Ishikawa (cell line): ENCODE measurements at regions not wholly inside any gene's neighbourhood (a gene's known extent, or its start where the extent isn't known, plus 50 kb on each side); places are given as distances from the start of the nearest gene placed in this dataset.

Experiments used
- CEBPB ChIP-seq: IDR thresholded peaks from 2 replicates; pipeline ENCODE4 v1.6.1; 2012
- CREB1 ChIP-seq: IDR thresholded peaks from 2 replicates; pipeline ENCODE4 v1.6.1; 2012; ENCODE audit warnings: low read depth
- EGR1 ChIP-seq: IDR thresholded peaks from 2 replicates; pipeline ENCODE4 v1.6.1; 2012
- EP300 ChIP-seq: IDR thresholded peaks from 2 replicates; pipeline ENCODE4 v1.6.1; 2012; ENCODE audit warnings: borderline replicate concordance
- FOXM1 ChIP-seq: IDR thresholded peaks from 2 replicates; pipeline ENCODE4 v1.6.1; 2012; ENCODE audit warnings: low read depth, borderline replicate concordance
- NFIC ChIP-seq: IDR thresholded peaks from 2 replicates; pipeline ENCODE4 v1.6.1; 2012
- RAD21 ChIP-seq: IDR thresholded peaks from 2 replicates; pipeline ENCODE4 v1.6.1; 2012; ENCODE audit warnings: low read depth
- REST ChIP-seq: IDR thresholded peaks from 2 replicates; pipeline ENCODE4 v1.6.1; 2012; ENCODE audit warnings: low read depth, mild to moderate bottlenecking
- TAF1 ChIP-seq: IDR thresholded peaks from 2 replicates; pipeline ENCODE4 v1.6.1; 2012; ENCODE audit warnings: low read depth, mild to moderate bottlenecking
- TCF12 ChIP-seq: IDR thresholded peaks from 2 replicates; pipeline ENCODE4 v1.6.1; 2012; ENCODE audit warnings: low read depth
- TEAD4 ChIP-seq: IDR thresholded peaks from 2 replicates; pipeline ENCODE4 v1.6.1; 2012
- YY1 ChIP-seq: IDR thresholded peaks from 2 replicates; pipeline ENCODE4 v1.6.1; 2012; ENCODE audit warnings: low read depth
- ZBTB7A ChIP-seq: IDR thresholded peaks from 2 replicates; pipeline ENCODE4 v1.6.1; 2012; ENCODE audit warnings: low read depth
- TF ChIP-seq, protein P1 (sequence below): IDR thresholded peaks from 2 replicates; pipeline ENCODE4 v1.6.1; 2012
- TF ChIP-seq, protein P2 (sequence below): IDR thresholded peaks from 2 replicates; pipeline ENCODE4 v1.6.1; 2012

GRCh38 chr20:58107533-58107932, 120.9 kb downstream of the ANKRD60 start:
- TF ChIP-seq, protein P1, sequence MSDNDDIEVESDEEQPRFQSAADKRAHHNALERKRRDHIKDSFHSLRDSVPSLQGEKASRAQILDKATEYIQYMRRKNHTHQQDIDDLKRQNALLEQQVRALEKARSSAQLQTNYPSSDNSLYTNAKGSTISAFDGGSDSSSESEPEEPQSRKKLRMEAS, result no peak
- TF ChIP-seq TEAD4, result no peak
- no peak for TF ChIP-seq CEBPB
- no peak for TF ChIP-seq YY1
- no peak for TF ChIP-seq FOXM1

DNA sequence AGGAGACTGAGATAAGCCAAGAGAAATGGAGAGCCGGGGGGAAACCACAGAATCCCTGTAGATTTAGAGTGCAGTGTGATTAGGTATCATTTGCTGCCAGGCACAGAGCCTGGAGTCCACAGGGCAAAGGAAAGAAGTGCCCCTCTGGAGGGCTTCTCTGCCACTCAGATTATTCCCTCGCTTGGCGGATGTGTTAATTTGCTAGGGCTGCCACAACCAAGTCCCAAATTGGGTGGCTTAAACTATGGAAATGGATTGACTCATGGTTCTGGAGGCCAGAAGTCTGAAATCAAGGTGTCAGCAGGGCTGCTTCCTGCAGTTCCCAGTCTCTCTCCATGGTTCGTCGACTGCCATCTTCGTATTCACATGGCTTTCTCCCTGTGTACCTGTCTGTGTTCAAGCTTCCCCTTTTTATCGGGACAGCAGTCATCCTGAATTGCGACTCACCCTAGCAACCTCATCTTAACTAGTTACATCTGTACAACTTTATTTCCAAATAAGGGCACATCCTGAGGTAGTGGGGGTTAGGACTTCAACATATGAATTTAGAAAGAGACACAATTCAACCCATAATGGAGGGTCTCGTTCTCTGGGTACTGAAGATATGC, 122.2 kb downstream of the ANKRD60 start:
- TF ChIP-seq EP300, result no peak
- TF ChIP-seq NFIC, result no peak
- no peak for TF ChIP-seq FOXM1
- no peak for TF ChIP-seq TEAD4
- TF ChIP-seq CEBPB, result no peak

GRCh38 chr20:58103961-58104360, 124.5 kb downstream of the ANKRD60 start:
- TF ChIP-seq FOXM1 (no peak), NFIC (no peak), RAD21 (no peak), ZBTB7A (no peak), EGR1 (no peak), TCF12 (no peak), REST (no peak), TAF1 (no peak), EP300 (no peak), YY1 (no peak), TEAD4 (no peak), CREB1 (no peak), CEBPB (no peak)
- TF ChIP-seq, protein P1, result no peak
- TF ChIP-seq, protein P2, sequence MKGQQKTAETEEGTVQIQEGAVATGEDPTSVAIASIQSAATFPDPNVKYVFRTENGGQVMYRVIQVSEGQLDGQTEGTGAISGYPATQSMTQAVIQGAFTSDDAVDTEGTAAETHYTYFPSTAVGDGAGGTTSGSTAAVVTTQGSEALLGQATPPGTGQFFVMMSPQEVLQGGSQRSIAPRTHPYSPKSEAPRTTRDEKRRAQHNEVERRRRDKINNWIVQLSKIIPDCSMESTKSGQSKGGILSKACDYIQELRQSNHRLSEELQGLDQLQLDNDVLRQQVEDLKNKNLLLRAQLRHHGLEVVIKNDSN, result no peak

DNA sequence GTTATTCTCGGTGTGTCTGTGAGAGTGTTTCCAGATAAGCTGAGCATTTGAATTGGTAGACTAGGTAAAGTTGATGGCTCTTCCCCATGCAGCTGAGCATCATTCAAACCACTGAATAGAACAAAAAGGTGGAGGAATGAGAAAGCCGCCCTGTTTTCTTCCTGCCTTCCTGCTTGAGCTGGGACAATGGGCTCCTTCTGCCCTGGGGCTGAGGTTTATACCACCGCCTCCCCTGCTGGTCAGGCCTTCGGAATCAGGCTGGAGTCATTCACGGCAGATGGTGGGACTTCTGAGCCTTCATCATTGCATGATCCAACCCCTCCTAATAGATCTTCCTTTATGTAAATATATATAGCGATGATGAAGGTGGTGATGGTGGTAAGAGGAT, 124.9 kb downstream of the ANKRD60 start:
- TF ChIP-seq TCF12 (no peak), TEAD4 (no peak), YY1 (no peak), EP300 (no peak), TAF1 (no peak), CREB1 (no peak), REST (no peak), CEBPB (no peak), FOXM1 (no peak), NFIC (no peak), ZBTB7A (no peak), EGR1 (no peak), RAD21 (no peak)
- TF ChIP-seq, protein P1, result no peak
- TF ChIP-seq, protein P2, result no peak

DNA sequence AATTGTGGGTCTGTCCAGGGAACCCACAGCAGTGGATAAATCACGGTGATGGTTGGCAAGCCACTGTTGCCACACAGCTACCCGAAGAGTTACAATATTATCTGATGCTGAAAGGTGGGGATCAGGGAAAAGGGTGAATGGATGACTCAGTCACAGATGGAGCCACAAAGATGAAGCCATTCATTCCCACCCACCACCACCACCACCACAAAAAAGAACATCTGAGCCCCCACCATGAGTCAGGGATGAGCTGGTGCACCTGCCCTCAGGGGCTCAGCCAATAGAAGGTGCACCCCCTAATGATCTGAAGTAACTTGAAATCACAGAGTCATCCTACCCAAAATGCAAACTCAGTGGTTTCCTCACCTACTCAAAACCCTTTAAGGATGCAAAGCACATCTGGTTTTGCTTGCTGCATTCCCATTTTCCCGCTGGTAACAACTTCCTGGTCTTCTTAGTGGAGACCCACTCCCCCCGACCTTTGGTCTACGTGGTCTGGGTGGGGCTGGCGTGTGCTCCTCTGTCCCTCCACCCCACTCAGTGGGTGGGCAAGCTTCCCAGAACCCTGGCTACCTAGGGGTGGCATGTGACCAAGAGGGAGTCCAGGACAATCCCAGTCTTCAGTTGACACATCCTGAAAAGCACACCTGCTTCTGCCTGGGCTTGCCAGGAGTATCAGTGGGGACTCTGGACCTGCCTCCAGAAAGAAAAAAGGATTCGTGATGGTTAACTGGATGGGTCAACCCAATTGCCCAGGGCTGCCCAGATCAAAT, 125.5 kb downstream of the ANKRD60 start:
- TF ChIP-seq RAD21 (no peak), EGR1 (no peak), REST (no peak), TCF12 (no peak), CEBPB (no peak), FOXM1 (no peak), CREB1 (no peak), EP300 (no peak)
- TF ChIP-seq, protein P2, result no peak
